ENCODE measurements at regions not wholly inside any gene's neighbourhood (a gene's known extent, or its start where the extent isn't known, plus 50 kb on each side); places are given as distances from the start of the nearest gene placed in this dataset.

DNA sequence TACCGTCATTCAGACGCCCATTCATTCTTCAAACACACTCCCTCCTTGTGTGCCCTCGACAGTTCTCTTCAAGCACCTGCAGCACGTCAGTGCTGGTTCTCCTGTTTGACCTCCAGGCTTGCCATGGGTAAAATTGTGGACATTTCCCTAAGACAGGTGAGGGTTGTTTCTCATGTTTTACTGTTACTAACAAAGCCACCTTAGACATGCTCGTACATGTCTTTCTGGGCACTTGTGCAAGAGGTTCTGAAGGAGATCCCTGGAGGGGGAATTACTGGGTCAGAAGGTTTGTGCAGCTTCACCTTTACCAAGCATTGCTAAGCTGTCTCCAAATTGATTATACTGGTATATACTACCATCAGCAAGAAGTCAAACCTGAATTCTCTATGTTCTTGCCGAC is 189.7 kb upstream of the TMEM45B start:
- no peak for DNase-seq (ENCODE audit: low read depth in 2 of 2)
- H3K4me3 ChIP-seq (replicated peaks in 1 of 2; ENCODE audit: low read depth in 2 of 2, low read length in 2 of 2) = no peak overlapping the region
- TF ChIP-seq, protein P1, sequence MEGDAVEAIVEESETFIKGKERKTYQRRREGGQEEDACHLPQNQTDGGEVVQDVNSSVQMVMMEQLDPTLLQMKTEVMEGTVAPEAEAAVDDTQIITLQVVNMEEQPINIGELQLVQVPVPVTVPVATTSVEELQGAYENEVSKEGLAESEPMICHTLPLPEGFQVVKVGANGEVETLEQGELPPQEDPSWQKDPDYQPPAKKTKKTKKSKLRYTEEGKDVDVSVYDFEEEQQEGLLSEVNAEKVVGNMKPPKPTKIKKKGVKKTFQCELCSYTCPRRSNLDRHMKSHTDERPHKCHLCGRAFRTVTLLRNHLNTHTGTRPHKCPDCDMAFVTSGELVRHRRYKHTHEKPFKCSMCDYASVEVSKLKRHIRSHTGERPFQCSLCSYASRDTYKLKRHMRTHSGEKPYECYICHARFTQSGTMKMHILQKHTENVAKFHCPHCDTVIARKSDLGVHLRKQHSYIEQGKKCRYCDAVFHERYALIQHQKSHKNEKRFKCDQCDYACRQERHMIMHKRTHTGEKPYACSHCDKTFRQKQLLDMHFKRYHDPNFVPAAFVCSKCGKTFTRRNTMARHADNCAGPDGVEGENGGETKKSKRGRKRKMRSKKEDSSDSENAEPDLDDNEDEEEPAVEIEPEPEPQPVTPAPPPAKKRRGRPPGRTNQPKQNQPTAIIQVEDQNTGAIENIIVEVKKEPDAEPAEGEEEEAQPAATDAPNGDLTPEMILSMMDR (IDR thresholded peaks at IDR 0.05; ENCODE audit: low read depth, low read length) = no peak

DNA sequence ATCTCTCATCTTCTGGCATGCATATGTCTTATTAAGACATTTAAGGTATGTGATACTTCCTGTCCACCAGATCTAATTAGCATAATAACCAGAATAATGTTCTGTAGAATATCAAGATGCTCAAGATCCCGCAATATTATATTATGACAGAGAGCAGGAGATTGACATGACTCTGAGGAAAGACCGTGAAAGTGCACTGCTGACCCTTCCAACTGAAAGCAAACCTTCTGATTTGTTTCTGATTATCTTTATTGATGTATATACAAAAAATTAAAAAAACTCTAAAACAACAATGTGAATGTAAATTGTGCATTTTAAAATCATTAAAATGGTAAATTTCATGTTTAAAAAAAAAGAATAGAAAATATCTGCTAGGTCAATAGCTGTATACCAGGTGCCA is 184.4 kb upstream of the TMEM45B start:
- no peak for DNase-seq (ENCODE audit: low read depth in 2 of 2)
- TF ChIP-seq, protein P1 (IDR thresholded peaks at IDR 0.05; ENCODE audit: low read depth, low read length) = no peak
- no peak overlapping the region for H3K4me3 ChIP-seq (replicated peaks in 1 of 2; ENCODE audit: low read depth in 2 of 2, low read length in 2 of 2)

DNA sequence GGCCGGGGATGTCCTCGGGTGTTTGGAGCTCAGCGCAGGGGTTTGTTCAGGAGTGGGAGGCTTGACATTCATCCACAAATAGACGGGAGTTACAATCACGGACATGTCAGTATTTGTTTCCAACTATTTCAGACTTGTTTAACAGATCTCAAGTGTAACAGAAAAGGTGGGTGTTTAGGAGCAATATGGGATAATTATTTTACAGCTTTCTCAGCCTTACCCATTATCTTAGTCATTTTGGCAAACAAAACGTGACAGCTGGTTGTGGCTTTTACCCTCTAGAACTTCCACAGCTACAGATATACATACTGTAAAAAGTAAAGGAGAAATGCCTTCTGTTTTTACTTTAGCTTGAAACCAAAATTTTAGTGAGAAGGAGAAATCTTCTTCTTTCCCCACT is 178.7 kb upstream of the TMEM45B start:
- no peak for DNase-seq (ENCODE audit: low read depth in 2 of 2)
- TF ChIP-seq, protein P1 (IDR thresholded peaks at IDR 0.05; ENCODE audit: low read depth, low read length) = no peak
- no peak overlapping the region for H3K4me3 ChIP-seq (replicated peaks in 1 of 2; ENCODE audit: low read depth in 2 of 2, low read length in 2 of 2)

DNA sequence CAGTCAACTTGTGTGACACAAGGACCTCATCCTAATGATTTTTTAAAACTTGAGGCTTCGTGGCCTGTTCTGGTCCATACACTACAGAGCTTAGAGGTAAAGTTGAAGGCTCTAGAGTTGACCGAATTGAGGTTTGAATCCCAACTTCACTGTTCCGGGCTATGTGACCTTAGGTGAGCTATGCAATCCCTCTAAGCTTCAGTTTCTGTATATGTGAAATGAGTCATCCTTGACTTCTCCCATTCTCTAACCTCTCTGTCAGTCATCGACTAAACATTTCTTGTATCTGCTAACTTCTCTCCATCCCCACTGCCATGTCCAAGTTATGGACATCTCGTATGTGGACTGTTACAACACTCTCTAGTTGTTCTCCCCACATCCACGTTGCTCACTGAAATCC is 178.2 kb upstream of the TMEM45B start:
- H3K4me3 ChIP-seq (replicated peaks in 1 of 2; ENCODE audit: low read depth in 2 of 2, low read length in 2 of 2) = no peak overlapping the region
- TF ChIP-seq, protein P1 (IDR thresholded peaks at IDR 0.05; ENCODE audit: low read depth, low read length) = no peak
- DNase-seq (ENCODE audit: low read depth in 2 of 2) = peak in 1 of 2 donors; percentile 39

DNA sequence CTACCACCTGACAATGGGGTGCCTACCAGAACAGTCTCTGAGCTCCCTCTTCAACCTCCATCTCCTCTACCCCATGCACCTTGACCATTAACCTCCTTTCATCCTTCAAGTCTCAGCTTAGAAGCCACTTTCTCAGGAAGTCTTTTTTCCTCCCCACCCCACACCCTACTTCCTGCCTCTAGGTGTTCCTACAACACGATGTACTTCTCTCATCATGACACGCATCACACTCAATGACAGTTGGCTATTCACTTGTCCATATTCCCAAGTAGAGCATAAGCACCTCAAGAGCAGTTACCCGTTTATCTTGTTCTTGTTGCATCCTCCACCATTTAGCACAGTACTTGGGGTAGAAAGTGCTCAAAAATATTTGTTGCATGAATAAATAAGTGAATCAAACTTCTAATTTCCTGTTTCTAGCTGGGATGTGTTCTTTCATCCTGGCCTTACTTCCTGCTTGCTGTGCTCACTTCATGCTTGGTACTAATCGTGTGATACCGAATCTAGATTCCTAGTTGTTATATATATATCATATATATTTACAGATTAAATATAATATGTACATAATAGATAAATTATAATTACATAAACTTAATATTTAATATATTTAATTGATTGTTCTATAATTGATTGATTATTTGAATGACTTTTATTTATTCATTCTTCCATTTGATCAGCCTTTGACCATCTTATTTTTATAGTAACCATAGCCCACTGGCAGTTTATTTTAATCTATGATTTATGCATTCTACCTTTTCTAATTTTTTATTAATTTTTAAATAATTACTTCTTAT is 177.5 kb upstream of the TMEM45B start:
- no peak overlapping the region for H3K4me3 ChIP-seq (replicated peaks in 1 of 2; ENCODE audit: low read depth in 2 of 2, low read length in 2 of 2)
- TF ChIP-seq, protein P1 (IDR thresholded peaks at IDR 0.05; ENCODE audit: low read depth, low read length) = no peak
- DNase-seq (ENCODE audit: low read depth in 2 of 2) = peak in 1 of 2 donors; percentile 23

DNA sequence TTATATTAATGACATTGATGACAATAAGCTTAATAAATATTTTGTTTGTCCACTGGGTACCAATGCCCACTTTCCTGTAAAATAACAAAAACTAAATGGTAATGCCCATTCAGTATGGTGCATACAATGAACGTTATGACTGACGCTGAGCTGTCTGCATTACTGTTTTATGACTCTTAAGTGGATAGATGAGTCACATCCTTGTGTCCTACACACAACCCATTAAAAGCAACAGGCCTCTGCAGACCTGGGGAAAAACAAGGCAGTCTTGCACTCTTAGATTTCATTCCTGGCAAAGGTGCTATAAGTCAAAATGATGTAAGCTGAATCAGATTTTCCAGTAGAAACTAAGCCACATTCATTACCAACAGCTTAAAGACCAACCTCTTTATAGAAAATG is 176.3 kb upstream of the TMEM45B start:
- DNase-seq (ENCODE audit: low read depth in 2 of 2) = peak; percentile 76 to 97
- H3K4me3 ChIP-seq (replicated peaks in 1 of 2; ENCODE audit: low read depth in 2 of 2, low read length in 2 of 2) = no peak overlapping the region
- TF ChIP-seq, protein P1 (IDR thresholded peaks at IDR 0.05; ENCODE audit: low read depth, low read length) = no peak

DNA sequence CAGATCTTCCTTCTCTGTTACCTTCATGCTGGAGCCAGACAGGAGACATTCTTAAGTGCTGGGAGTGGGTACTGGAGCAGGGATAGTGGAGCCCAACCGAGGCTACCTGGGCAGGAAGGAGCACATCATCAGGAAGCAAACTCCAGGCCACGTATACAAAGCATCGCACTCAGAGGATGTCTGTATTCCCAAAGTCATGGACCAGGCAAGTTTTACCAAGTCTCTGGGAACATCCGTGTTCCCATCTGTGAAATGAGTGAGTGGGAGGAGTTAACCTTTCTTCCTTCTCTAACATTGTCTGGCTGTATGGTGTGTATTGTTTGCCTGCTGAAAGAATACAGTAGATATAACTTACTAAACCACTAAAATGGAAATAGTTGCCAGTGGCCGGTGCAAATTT is 175.0 kb upstream of the TMEM45B start:
- no peak overlapping the region for H3K4me3 ChIP-seq (replicated peaks in 1 of 2; ENCODE audit: low read depth in 2 of 2, low read length in 2 of 2)
- DNase-seq (ENCODE audit: low read depth in 2 of 2) = no peak
- TF ChIP-seq, protein P1 (IDR thresholded peaks at IDR 0.05; ENCODE audit: low read depth, low read length) = no peak
